C4-2B (cell line): ENCODE measurements at regions not wholly inside any gene's neighbourhood (a gene's known extent, or its start where the extent isn't known, plus 50 kb on each side); places are given as distances from the start of the nearest gene placed in this dataset.

Experiments
- H3K27ac ChIP-seq: fragments of 450-650 bp; 2 replicates; pipeline ENCODE4 v1.5.1; 2017
- ZFX ChIP-seq: fragments of 450-650 bp; IDR thresholded peaks from 2 replicates; pipeline ENCODE4 v1.6.1; 2017
- TF ChIP-seq, protein P1 (sequence below): fragments of 450-650 bp; conservative IDR thresholded peaks from 2 replicates; pipeline ENCODE4 v1.5.1; 2017; ENCODE audit warnings: mild to moderate bottlenecking

DNA sequence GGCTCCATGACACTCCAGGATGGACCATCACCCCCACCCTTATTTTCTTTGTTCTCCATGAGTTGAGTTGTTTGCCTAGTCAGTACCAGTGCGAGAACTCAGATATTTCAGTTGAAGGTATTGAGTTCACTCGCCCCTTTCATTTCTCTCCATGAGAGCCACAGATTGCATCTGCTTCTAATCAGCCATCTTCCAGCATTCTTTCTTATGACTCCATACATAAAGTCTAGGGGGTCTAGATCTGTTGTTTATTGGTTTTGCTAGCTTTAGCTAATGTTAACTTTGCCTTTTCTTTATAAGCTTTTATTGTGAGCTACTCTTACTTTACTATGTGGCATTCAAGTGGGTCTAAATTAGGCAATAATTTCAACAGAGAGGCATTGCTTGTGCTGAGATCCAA is 71.6 kb upstream of the PDC start:
- H3K27ac ChIP-seq = no peak overlapping the region
- TF ChIP-seq ZFX = no peak
- TF ChIP-seq, protein P1, sequence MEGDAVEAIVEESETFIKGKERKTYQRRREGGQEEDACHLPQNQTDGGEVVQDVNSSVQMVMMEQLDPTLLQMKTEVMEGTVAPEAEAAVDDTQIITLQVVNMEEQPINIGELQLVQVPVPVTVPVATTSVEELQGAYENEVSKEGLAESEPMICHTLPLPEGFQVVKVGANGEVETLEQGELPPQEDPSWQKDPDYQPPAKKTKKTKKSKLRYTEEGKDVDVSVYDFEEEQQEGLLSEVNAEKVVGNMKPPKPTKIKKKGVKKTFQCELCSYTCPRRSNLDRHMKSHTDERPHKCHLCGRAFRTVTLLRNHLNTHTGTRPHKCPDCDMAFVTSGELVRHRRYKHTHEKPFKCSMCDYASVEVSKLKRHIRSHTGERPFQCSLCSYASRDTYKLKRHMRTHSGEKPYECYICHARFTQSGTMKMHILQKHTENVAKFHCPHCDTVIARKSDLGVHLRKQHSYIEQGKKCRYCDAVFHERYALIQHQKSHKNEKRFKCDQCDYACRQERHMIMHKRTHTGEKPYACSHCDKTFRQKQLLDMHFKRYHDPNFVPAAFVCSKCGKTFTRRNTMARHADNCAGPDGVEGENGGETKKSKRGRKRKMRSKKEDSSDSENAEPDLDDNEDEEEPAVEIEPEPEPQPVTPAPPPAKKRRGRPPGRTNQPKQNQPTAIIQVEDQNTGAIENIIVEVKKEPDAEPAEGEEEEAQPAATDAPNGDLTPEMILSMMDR = no peak

DNA sequence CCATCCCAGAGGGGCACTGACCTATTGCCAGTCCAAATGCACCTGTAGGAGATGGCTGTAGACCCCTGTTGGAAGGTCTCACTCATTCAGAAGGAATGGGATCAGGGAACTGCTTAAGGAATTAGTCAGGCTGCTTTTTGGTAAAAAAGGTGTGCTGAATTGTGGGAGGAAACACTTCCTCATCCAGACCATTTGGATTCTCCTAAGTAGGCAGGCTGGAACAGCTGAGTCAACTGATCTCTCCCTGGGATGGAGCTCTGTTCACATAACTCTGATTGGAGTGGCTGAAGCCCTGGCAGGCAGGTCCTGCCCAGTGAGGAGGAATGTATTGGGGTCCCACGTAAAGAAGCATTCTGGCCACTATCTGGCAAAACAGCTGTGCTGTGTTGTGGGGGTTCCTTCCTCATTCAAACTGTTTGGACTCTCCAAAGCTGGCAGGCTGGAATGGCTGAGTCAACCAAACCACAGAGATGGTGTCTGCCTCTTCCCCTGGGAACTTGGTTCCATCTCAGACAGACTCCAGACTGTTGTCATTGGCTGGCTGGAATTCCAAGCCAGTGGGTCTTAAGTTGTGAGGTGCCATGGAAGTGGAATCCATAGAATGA is 70.7 kb upstream of the PDC start:
- TF ChIP-seq, protein P1 = no peak
- no peak for TF ChIP-seq ZFX
- H3K27ac ChIP-seq = no peak overlapping the region

DNA sequence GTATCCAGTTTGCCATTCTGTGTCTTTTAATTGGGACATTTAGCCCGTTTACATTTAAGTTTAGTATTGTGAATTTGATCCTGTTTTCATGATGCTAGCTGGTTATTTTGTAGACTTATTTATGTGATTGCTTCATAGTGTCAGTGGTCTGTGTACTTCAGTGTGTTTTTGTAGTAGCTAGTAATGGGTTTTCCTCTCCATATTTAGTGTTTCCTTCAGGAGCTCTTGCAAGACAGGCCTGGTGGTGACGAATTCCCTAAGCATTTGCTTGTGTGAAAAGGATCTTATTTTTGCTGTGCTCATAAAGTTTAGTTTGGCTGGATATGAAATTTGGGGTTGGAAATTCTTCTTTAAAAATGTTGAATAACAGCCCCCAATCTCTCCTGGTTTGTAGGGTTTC is 69.2 kb upstream of the PDC start:
- no peak overlapping the region for H3K27ac ChIP-seq
- TF ChIP-seq, protein P1 = no peak
- no peak for TF ChIP-seq ZFX

DNA sequence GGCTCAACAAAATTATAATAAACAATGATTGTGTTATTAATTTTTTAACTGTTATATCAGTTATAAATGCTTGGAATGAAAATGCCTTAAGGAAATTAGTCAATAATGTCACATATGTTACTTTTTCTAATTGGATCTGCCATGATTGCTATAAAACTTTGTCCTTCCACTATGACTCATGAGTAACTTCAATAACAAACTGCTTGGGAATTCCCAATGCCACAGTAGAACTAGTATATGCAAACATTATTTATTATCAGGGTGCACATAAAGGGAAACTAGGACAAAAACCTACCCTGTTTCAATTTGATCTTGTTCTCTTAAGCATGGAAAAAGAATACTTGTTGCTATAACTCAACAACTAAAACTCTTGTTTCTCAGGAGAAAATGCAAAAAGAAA is 59.1 kb upstream of the PDC start:
- TF ChIP-seq, protein P1 = no peak
- TF ChIP-seq ZFX = no peak
- no peak overlapping the region for H3K27ac ChIP-seq

DNA sequence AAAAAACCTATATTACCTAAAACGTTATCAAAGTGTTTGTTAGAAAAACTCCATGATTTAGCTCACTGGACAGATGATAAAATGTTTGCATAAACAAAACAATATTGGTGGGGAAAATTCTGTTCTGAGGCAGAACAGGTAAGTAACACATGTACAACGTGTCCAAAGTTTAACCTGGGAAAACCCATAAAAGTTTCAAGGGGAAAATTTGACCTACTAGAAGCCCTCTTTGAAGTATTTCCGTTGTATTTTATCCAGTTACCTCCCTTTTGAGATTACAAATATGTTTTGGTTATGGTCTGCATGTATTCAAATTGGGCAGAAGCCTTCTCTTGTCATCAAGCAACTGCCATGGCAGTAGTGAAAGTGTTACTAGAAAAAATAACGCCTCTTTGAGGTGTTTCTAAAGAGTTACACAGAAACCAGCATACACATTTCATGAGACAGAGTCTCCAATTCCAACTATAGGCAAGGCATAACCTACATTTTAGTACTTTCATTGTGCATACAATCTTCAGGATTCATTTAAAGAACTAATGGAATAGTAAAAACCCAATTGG is 58.0 kb upstream of the PDC start:
- TF ChIP-seq, protein P1 = no peak
- TF ChIP-seq ZFX = no peak
- no peak overlapping the region for H3K27ac ChIP-seq

DNA sequence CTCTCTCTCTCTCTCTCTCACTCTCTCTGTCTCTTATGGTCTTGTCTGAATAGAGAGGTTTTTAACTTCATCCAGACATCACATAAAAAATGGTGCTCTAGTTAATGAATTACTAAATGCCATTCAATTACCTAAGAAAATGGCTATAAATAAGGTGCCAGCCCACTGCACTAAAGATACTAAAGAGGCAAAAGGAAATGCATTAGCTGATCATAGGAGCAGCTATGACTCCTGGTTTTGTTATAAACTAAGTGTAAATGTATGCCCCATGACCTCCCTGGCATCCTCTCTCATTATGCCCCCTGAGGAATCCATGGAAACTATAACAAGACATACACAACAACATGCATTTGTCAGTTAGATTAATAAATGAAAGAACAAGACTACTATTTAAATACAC is 57.5 kb upstream of the PDC start:
- H3K27ac ChIP-seq = no peak overlapping the region
- TF ChIP-seq, protein P1 = no peak
- no peak for TF ChIP-seq ZFX

DNA sequence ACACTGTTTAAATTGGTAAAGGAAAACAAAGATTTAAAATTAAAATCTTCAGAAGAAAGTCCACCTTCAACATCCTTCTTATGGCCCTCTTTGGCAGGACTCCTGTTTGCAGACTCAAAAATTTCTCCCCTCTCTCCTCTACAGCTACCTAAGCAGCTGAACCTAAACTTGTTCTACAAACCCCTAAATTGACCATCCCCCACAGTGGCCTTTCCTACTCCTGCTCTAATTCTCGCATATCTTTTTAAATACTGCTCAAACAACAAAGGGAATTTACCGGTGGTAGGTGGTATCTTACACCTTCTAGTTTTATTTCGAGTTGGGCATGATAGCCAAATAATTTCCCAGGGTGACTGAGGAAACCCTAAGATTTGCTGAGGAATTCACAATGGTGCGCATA is 53.5 kb upstream of the PDC start:
- no peak overlapping the region for H3K27ac ChIP-seq
- TF ChIP-seq ZFX = no peak
- TF ChIP-seq, protein P1 = no peak
